ENCODE measurements at regions not wholly inside any gene's neighbourhood (a gene's known extent, or its start where the extent isn't known, plus 50 kb on each side); places are given as distances from the start of the nearest gene placed in this dataset.

GRCh38 chr2:12236136-12236844, 480.4 kb upstream of the TRIB2 start:
- TF ChIP-seq, protein P1, sequence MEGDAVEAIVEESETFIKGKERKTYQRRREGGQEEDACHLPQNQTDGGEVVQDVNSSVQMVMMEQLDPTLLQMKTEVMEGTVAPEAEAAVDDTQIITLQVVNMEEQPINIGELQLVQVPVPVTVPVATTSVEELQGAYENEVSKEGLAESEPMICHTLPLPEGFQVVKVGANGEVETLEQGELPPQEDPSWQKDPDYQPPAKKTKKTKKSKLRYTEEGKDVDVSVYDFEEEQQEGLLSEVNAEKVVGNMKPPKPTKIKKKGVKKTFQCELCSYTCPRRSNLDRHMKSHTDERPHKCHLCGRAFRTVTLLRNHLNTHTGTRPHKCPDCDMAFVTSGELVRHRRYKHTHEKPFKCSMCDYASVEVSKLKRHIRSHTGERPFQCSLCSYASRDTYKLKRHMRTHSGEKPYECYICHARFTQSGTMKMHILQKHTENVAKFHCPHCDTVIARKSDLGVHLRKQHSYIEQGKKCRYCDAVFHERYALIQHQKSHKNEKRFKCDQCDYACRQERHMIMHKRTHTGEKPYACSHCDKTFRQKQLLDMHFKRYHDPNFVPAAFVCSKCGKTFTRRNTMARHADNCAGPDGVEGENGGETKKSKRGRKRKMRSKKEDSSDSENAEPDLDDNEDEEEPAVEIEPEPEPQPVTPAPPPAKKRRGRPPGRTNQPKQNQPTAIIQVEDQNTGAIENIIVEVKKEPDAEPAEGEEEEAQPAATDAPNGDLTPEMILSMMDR (IDR thresholded peaks at IDR 0.05) = no peak
- TF ChIP-seq POLR2A (IDR thresholded peaks at IDR 0.05) = no peak
